IMR-90 (cell line): ENCODE measurements at regions not wholly inside any gene's neighbourhood (a gene's known extent, or its start where the extent isn't known, plus 50 kb on each side); places are given as distances from the start of the nearest gene placed in this dataset.

Experiments used
- ATAC-seq: fragments of 200-7000 bp; cut with Tn5 transposase; 2 replicates; pipeline ENCODE4 v1.9.1; 2020; ENCODE audit warnings: low read depth, mild to moderate bottlenecking, moderate library complexity
- BruUV-seq: library from RNA; stranded (reverse); fragments of 400-500 nt; replicated peaks from 2 replicates; lab custom pipeline; 2021; lab: Mats Ljungman, UMichigan
- CTCF ChIA-PET: fragments of 300-600 bp; formaldehyde crosslinking; extraction: SDS; loops from one replicate; lab custom pipeline; 2021; ENCODE audit warnings: antibody characterized with exemption; lab: Yijun Ruan, JAX
- POLR2A ChIA-PET: fragments of 300-600 bp; sonication (Branson Sonifier 250); formaldehyde crosslinking; loops from one replicate; lab custom pipeline; 2022; ENCODE audit warnings: antibody characterized with exemption; ENCODE audit not compliant: unreplicated experiment; lab: Charles Lee
- DNase-seq: peaks from one replicate; pipeline ENCODE4 v3.0.0; 2013
- H2AFZ ChIP-seq: replicated peaks from 2 replicates; pipeline ENCODE3; 2013; ENCODE audit warnings: low read length, mild to moderate bottlenecking; ENCODE audit not compliant: poor library complexity
- H2AK5ac ChIP-seq: 2 replicates; pipeline ENCODE4 v1.6.1; 2013; ENCODE audit warnings: low read depth, low read length, inconsistent platforms
- H2AK9ac ChIP-seq: replicated peaks from 2 replicates; pipeline ENCODE3; 2013; ENCODE audit warnings: mild to moderate bottlenecking, low read depth, low read length, moderate library complexity; ENCODE audit not compliant: poor library complexity
- H2BK120ac ChIP-seq: 2 replicates; pipeline ENCODE4 v1.6.1; 2013; ENCODE audit warnings: low read depth, low read length, inconsistent platforms
- H2BK15ac ChIP-seq: 3 replicates; pipeline ENCODE4 v1.6.1; 2013; ENCODE audit warnings: low read depth, low read length, inconsistent platforms
- H2BK20ac ChIP-seq: 2 replicates; pipeline ENCODE4 v1.6.1; 2013; ENCODE audit warnings: low read depth, mild to moderate bottlenecking, inconsistent platforms, low read length, moderate library complexity
- H2BK5ac ChIP-seq: 2 replicates; pipeline ENCODE4 v1.6.1; 2013; ENCODE audit warnings: mild to moderate bottlenecking, low read depth, low read length, inconsistent platforms; ENCODE audit not compliant: poor library complexity, severe bottlenecking
- H3K14ac ChIP-seq: replicated peaks from 2 replicates; pipeline ENCODE4 v1.6.1; 2013; ENCODE audit warnings: low read depth, low read length, inconsistent platforms
- H3K18ac ChIP-seq: 2 replicates; pipeline ENCODE4 v1.6.1; 2013; ENCODE audit warnings: low read depth, low read length, control low read depth
- H3K23ac ChIP-seq: 2 replicates; pipeline ENCODE4 v1.6.1; 2013; ENCODE audit warnings: low read depth, low read length, inconsistent platforms
- H3K27ac ChIP-seq: 2 replicates; pipeline ENCODE4 v1.5.1; 2013; ENCODE audit warnings: mild to moderate bottlenecking, control low read depth, low read length; ENCODE audit not compliant: insufficient read depth
- H3K27me3 ChIP-seq: 2 replicates; pipeline ENCODE4 v1.6.1; 2013; ENCODE audit warnings: low read length; ENCODE audit not compliant: control insufficient read depth, insufficient read depth
- H3K36me3 ChIP-seq: 2 replicates; pipeline ENCODE4 v1.6.1; 2013; ENCODE audit warnings: low read length, mixed read lengths; ENCODE audit not compliant: control insufficient read depth, insufficient read depth
- H3K4ac ChIP-seq: 2 replicates; pipeline ENCODE4 v1.6.1; 2013; ENCODE audit warnings: low read depth, low read length, inconsistent platforms
- H3K4me1 ChIP-seq: 2 replicates; pipeline ENCODE4 v1.6.1; 2013; ENCODE audit warnings: low read length, mixed read lengths; ENCODE audit not compliant: control insufficient read depth, insufficient read depth
- H3K4me2 ChIP-seq: 2 replicates; pipeline ENCODE4 v1.6.1; 2013; ENCODE audit warnings: low read depth, mild to moderate bottlenecking, control low read depth, low read length, moderate library complexity
- H3K4me3 ChIP-seq: 2 replicates; pipeline ENCODE4 v1.5.1; 2013; ENCODE audit warnings: low read depth, mild to moderate bottlenecking, control low read depth, low read length, moderate library complexity; ENCODE audit not compliant: insufficient read depth
- H3K56ac ChIP-seq: 2 replicates; pipeline ENCODE4 v1.6.1; 2013; ENCODE audit warnings: low read length, inconsistent platforms; ENCODE audit not compliant: insufficient read depth; ENCODE audit errors: extremely low read depth
- H3K79me1 ChIP-seq, 2 experiments: 2 replicates each; pipeline ENCODE4 v1.6.1; 2013; ENCODE audit warnings: low read length in 2 of 2, inconsistent platforms in 1 of 2, low read depth in 1 of 2
- H3K9ac ChIP-seq: 2 replicates; pipeline ENCODE4 v1.6.1; 2013; ENCODE audit warnings: low read depth, low read length, control low read depth
- H3K9me1 ChIP-seq: 2 replicates; pipeline ENCODE4 v1.6.1; 2013; ENCODE audit warnings: low read length, inconsistent platforms; ENCODE audit not compliant: insufficient read depth
- H3K9me3 ChIP-seq: 2 replicates; pipeline ENCODE4 v1.6.1; 2013; ENCODE audit warnings: low read length; ENCODE audit not compliant: control insufficient read depth, insufficient read depth
- H4K20me1 ChIP-seq: 2 replicates; pipeline ENCODE4 v1.6.1; 2013; ENCODE audit warnings: low read length, inconsistent platforms; ENCODE audit not compliant: insufficient read depth
- H4K5ac ChIP-seq: 2 replicates; pipeline ENCODE4 v1.6.1; 2013; ENCODE audit warnings: mild to moderate bottlenecking, low read depth, low read length, control low read depth
- H4K8ac ChIP-seq, 2 experiments: 2 replicates each; pipeline ENCODE4 v1.6.1; 2013; ENCODE audit warnings: low read depth in 2 of 2, low read length in 2 of 2, control low read depth in 1 of 2, inconsistent platforms in 1 of 2
- H4K91ac ChIP-seq: 2 replicates; pipeline ENCODE4 v1.6.1; 2013; ENCODE audit warnings: low read depth, low read length, inconsistent platforms; ENCODE audit not compliant: insufficient read depth
- BHLHE40 ChIP-seq: fragments of 150-350 bp; IDR thresholded peaks from 2 replicates; pipeline ENCODE4 v1.6.1; 2016; ENCODE audit warnings: mild to moderate bottlenecking, low read depth, low read length
- CEBPB ChIP-seq: IDR thresholded peaks from 2 replicates; pipeline ENCODE4 v1.6.1; 2012; ENCODE audit warnings: low read depth, low read length, improper control_type of control experiment
- CHD1 ChIP-seq: IDR thresholded peaks from 2 replicates; pipeline ENCODE4 v1.6.1; 2012; ENCODE audit warnings: low read depth, low read length, improper control_type of control experiment
- CTCF ChIP-seq: conservative IDR thresholded peaks from 2 replicates; pipeline ENCODE4 v1.5.1; 2012; ENCODE audit warnings: mild to moderate bottlenecking, low read depth, low read length, improper control_type of control experiment
- FOS ChIP-seq: fragments of 150-350 bp; IDR thresholded peaks from 2 replicates; pipeline ENCODE4 v1.6.1; 2016; ENCODE audit warnings: low read depth, low read length
- MAFK ChIP-seq: IDR thresholded peaks from 2 replicates; pipeline ENCODE4 v1.6.1; 2012; ENCODE audit warnings: low read depth, low read length, improper control_type of control experiment
- MAZ ChIP-seq: IDR thresholded peaks from 2 replicates; pipeline ENCODE4 v1.6.1; 2012; ENCODE audit warnings: low read depth, mild to moderate bottlenecking, low read length, improper control_type of control experiment, moderate library complexity, borderline replicate concordance
- MXI1 ChIP-seq: IDR thresholded peaks from 2 replicates; pipeline ENCODE4 v1.6.1; 2012; ENCODE audit warnings: low read depth, mild to moderate bottlenecking, low read length, moderate library complexity, borderline replicate concordance
- NFE2L2 ChIP-seq: fragments of 150-350 bp; IDR thresholded peaks from 2 replicates; pipeline ENCODE4 v1.6.1; 2016; ENCODE audit warnings: low read depth, mild to moderate bottlenecking, low read length
- POLR2A ChIP-seq: IDR thresholded peaks from 2 replicates; pipeline ENCODE4 v1.6.1; 2012; ENCODE audit warnings: mild to moderate bottlenecking, low read depth, low read length
- RAD21 ChIP-seq: IDR thresholded peaks from 2 replicates; pipeline ENCODE4 v1.6.1; 2012; ENCODE audit warnings: low read length, improper control_type of control experiment
- RCOR1 ChIP-seq: IDR thresholded peaks from 2 replicates; pipeline ENCODE4 v1.6.1; 2012; ENCODE audit warnings: mild to moderate bottlenecking, low read length, improper control_type of control experiment; ENCODE audit not compliant: insufficient replicate concordance
- RFX5 ChIP-seq: IDR thresholded peaks from 2 replicates; pipeline ENCODE4 v1.8.0; 2012; ENCODE audit warnings: low read depth, mild to moderate bottlenecking, low read length, moderate library complexity
- SMC3 ChIP-seq: fragments of 150-350 bp; IDR thresholded peaks from 2 replicates; pipeline ENCODE4 v1.6.1; 2016; ENCODE audit warnings: low read depth, mild to moderate bottlenecking, antibody characterized with exemption, low read length, moderate library complexity
- dilution Hi-C: fragments of 300-500 bp; cut with HindIII; formaldehyde crosslinking; loops from one replicate; pipeline ENCODE4 v1.14.3; 2018; ENCODE audit warnings: low sequenced_read_pairs; ENCODE audit not compliant: unreplicated experiment
- in situ Hi-C: fragments of 300-500 bp; cut with MboI; formaldehyde crosslinking; loops from 3 replicates; pipeline ENCODE4 v1.14.3; 2019; ENCODE audit warnings: low sequenced_read_pairs, inconsistent platforms, mixed read lengths
- intact Hi-C: fragments of 100-400 bp; cut with micrococcal nuclease; formaldehyde crosslinking; loops from 2 replicates; pipeline ENCODE4 v1.10.0; 2022
- TF ChIP-seq, protein P1 (sequence below): fragments of 150-350 bp; IDR thresholded peaks from 2 replicates; pipeline ENCODE4 v1.6.1; 2017; ENCODE audit warnings: mild to moderate bottlenecking, antibody characterized with exemption, low read length, low read depth
- TF ChIP-seq, protein P2 (sequence below): fragments of 150-350 bp; IDR thresholded peaks from 2 replicates; pipeline ENCODE4 v1.6.1; 2016; ENCODE audit warnings: low read depth, mild to moderate bottlenecking, low read length, moderate library complexity, borderline replicate concordance

DNA sequence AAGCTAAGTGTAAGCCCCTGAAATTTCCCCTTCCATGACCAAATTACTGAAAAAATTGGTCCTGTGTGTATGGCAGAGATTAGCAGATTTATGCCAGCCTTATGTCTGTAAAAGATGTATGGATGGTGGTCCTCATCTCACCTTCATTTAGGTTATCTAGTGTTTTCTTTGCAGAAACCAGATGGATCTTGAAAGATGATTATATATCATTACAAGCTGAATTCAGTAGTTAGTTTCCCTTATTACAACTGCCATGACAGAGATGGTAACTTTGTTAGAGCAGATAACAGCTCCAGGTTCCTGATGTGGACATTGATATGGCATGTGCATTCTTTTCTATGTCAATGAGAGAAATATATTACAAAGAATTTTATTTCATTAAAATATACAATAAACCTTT, 1403.2 kb upstream of the CDH6 start:
- Histone ChIP-seq H3K56ac (no peak overlapping the region), H3K4ac (no peak overlapping the region), H2BK20ac (no peak overlapping the region), H3K9me1 (no peaks in the 10 kb centered on the region), H3K18ac (no peak overlapping the region), H2AK9ac (no peak overlapping the region), H3K27ac (no peak overlapping the region), H4K91ac (no peak overlapping the region), H2BK5ac (no peak overlapping the region), H3K4me2 (no peak overlapping the region), H2AK5ac (no peak overlapping the region), H2BK15ac (no peak overlapping the region), H3K14ac (no peak overlapping the region), H3K36me3 (no peaks in the 10 kb centered on the region), H3K9me3 (no peaks in the 10 kb centered on the region; the same call in 1 of the 2 replicates), H2BK120ac (no peak overlapping the region), H3K9ac (no peak overlapping the region), H4K5ac (no peak overlapping the region), H3K79me1 (no peaks in the 10 kb centered on the region), H3K4me1 (no peaks in the 10 kb centered on the region), H4K8ac (no peak overlapping the region), H3K27me3 (no peaks in the 10 kb centered on the region), H4K20me1 (no peaks in the 10 kb centered on the region), H2AFZ (no peak overlapping the region), H3K4me3 (no peak overlapping the region), H3K23ac (no peak overlapping the region)
- ATAC-seq (no peak), DNase-seq (no peak)
- BruUV-seq = no TSS peak
- in situ Hi-C loops = no loop called here
- intact Hi-C loops = no loop called here
- dilution Hi-C loops = no loop called here
- TF ChIP-seq BHLHE40 = no peak
- TF ChIP-seq RCOR1 = no peak
- no peak for TF ChIP-seq CHD1
- no peak for TF ChIP-seq CEBPB
- TF ChIP-seq MAZ = no peak
- no peak for TF ChIP-seq CTCF
- TF ChIP-seq MAFK = no peak
- TF ChIP-seq MXI1 = no peak
- TF ChIP-seq SMC3 = no peak
- TF ChIP-seq, protein P1, sequence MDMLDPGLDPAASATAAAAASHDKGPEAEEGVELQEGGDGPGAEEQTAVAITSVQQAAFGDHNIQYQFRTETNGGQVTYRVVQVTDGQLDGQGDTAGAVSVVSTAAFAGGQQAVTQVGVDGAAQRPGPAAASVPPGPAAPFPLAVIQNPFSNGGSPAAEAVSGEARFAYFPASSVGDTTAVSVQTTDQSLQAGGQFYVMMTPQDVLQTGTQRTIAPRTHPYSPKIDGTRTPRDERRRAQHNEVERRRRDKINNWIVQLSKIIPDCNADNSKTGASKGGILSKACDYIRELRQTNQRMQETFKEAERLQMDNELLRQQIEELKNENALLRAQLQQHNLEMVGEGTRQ = no peak
- TF ChIP-seq RAD21 = no peak
- no peak for TF ChIP-seq NFE2L2
- TF ChIP-seq RFX5 = no peak
- no peak for TF ChIP-seq POLR2A
- TF ChIP-seq FOS = no peak
- TF ChIP-seq, protein P2, sequence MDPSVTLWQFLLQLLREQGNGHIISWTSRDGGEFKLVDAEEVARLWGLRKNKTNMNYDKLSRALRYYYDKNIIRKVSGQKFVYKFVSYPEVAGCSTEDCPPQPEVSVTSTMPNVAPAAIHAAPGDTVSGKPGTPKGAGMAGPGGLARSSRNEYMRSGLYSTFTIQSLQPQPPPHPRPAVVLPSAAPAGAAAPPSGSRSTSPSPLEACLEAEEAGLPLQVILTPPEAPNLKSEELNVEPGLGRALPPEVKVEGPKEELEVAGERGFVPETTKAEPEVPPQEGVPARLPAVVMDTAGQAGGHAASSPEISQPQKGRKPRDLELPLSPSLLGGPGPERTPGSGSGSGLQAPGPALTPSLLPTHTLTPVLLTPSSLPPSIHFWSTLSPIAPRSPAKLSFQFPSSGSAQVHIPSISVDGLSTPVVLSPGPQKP = no peak
- CTCF ChIA-PET = no interaction called here
- POLR2A ChIA-PET = no interaction called here
